Liver (tissue), 8 donors: ENCODE measurements at regions not wholly inside any gene's neighbourhood (a gene's known extent, or its start where the extent isn't known, plus 50 kb on each side); places are given as distances from the start of the nearest gene placed in this dataset.

ENCODE experiments used
- DNase-seq: peaks from one replicate; pipeline ENCODE4 v3.0.0-alpha.2; 2017; ENCODE audit warnings: low spot score
- H3K27ac ChIP-seq, 2 donors: one replicate each; pipeline ENCODE4 v1.7.0; 2013; ENCODE audit warnings: inconsistent platforms in 2 of 2, low read length in 2 of 2, control low read depth in 1 of 2, low read depth in 1 of 2, mild to moderate bottlenecking in 1 of 2
- H3K27me3 ChIP-seq, 4 donors: one replicate each; pipeline versions ENCODE4 v1.6.1 to v1.7.0; 2013; ENCODE audit warnings: low read length in 3 of 4, inconsistent platforms in 1 of 4, mild to moderate bottlenecking in 1 of 4, moderate library complexity in 1 of 4; ENCODE audit not compliant: control insufficient read depth in 4 of 4, insufficient read depth in 4 of 4
- H3K36me3 ChIP-seq, 4 donors: one replicate each; pipeline versions ENCODE4 v1.6.1 to v1.7.0; 2013; ENCODE audit warnings: low read length in 3 of 4, mild to moderate bottlenecking in 3 of 4, low read depth in 1 of 4, moderate library complexity in 1 of 4; ENCODE audit not compliant: control insufficient read depth in 4 of 4, insufficient read depth in 3 of 4
- H3K4me1 ChIP-seq, 4 donors: one replicate each; pipeline versions ENCODE4 v1.6.1 to v1.7.0; 2013; ENCODE audit warnings: low read length in 3 of 4, mild to moderate bottlenecking in 3 of 4, moderate library complexity in 1 of 4; ENCODE audit not compliant: control insufficient read depth in 4 of 4, insufficient read depth in 4 of 4
- H3K4me3 ChIP-seq, 3 donors: one replicate each; pipeline versions ENCODE4 v1.6.1 to v1.7.0; 2013; ENCODE audit warnings: low read length in 3 of 3, control low read depth in 1 of 3, low read depth in 1 of 3, mild to moderate bottlenecking in 1 of 3
- H3K9ac ChIP-seq, 2 donors: one replicate each; pipeline ENCODE4 v1.7.0; 2013; ENCODE audit warnings: low read length in 2 of 2, mild to moderate bottlenecking in 2 of 2, moderate library complexity in 2 of 2, control low read depth in 1 of 2, low read depth in 1 of 2
- H3K9me3 ChIP-seq, 4 donors: one replicate each; pipeline versions ENCODE4 v1.6.1 to v1.7.0; 2013; ENCODE audit warnings: low read length in 3 of 4; ENCODE audit not compliant: control insufficient read depth in 4 of 4
- CTCF ChIP-seq: fragments of 150-350 bp; IDR thresholded peaks from 2 replicates; pipeline ENCODE4 v1.5.1; 2017; ENCODE audit warnings: improper control_type of control experiment, low read depth, low read length; ENCODE audit not compliant: missing input control
- EGR1 ChIP-seq, 2 donors: IDR thresholded peaks; 2 replicates each; pipeline ENCODE4 v1.6.1; 2016 to 2018; ENCODE audit warnings: antibody characterized with exemption in 2 of 2, low read depth in 2 of 2
- FOXA1 ChIP-seq: IDR thresholded peaks from 2 replicates; pipeline ENCODE4 v1.6.1; 2016; ENCODE audit warnings: antibody characterized with exemption
- FOXA2 ChIP-seq: IDR thresholded peaks from 2 replicates; pipeline ENCODE4 v1.6.1; 2016; ENCODE audit warnings: antibody characterized with exemption
- GABPA ChIP-seq, 2 donors: IDR thresholded peaks in 1 of 2; conservative IDR thresholded peaks in 1 of 2; 2 replicates each; pipeline ENCODE4 v1.6.1; 2016; ENCODE audit warnings: antibody characterized with exemption in 2 of 2, mild to moderate bottlenecking in 1 of 2, moderate library complexity in 1 of 2
- HNF4A ChIP-seq, 2 donors: conservative IDR thresholded peaks; 2 replicates each; pipeline ENCODE4 v1.6.1; 2016; ENCODE audit warnings: antibody characterized with exemption in 2 of 2, mild to moderate bottlenecking in 2 of 2
- HNF4G ChIP-seq: IDR thresholded peaks from 2 replicates; pipeline ENCODE4 v1.6.1; 2016; ENCODE audit warnings: antibody characterized with exemption
- JUND ChIP-seq, 2 donors: IDR thresholded peaks; 2 replicates each; pipeline ENCODE4 v1.6.1; 2016; ENCODE audit warnings: antibody characterized with exemption in 2 of 2
- NR2F2 ChIP-seq: IDR thresholded peaks from 2 replicates; pipeline ENCODE4 v1.6.1; 2016; ENCODE audit warnings: antibody characterized with exemption
- RXRA ChIP-seq, 2 donors: IDR thresholded peaks; 2 replicates each; pipeline ENCODE4 v1.6.1; 2017 to 2018; ENCODE audit warnings: antibody characterized with exemption in 2 of 2, mild to moderate bottlenecking in 1 of 2
- SP1 ChIP-seq: IDR thresholded peaks from 2 replicates; pipeline ENCODE4 v1.6.1; 2018; ENCODE audit warnings: antibody characterized with exemption, mild to moderate bottlenecking
- TAF1 ChIP-seq: conservative IDR thresholded peaks from 2 replicates; pipeline ENCODE4 v1.6.1; 2016; ENCODE audit warnings: antibody characterized with exemption, mild to moderate bottlenecking
- YY1 ChIP-seq: IDR thresholded peaks from 2 replicates; pipeline ENCODE4 v1.6.1; 2016; ENCODE audit warnings: antibody characterized with exemption, mild to moderate bottlenecking
- ZBTB33 ChIP-seq: IDR thresholded peaks from 2 replicates; pipeline ENCODE4 v1.6.1; 2016; ENCODE audit warnings: antibody characterized with exemption
- WGBS: extraction: QIAGEN DNeasy Blood & Tissue Kit; methylation state at CpG from one replicate; pipeline ENCODE4 v1.1.7; 2013; 5-methylcytosine and 5-hydroxymethylcytosine counted together
- TF ChIP-seq, protein P1 (sequence below): IDR thresholded peaks from 2 replicates; pipeline ENCODE4 v1.6.1; 2016; ENCODE audit warnings: antibody characterized with exemption
- TF ChIP-seq, protein P2 (sequence below): IDR thresholded peaks from 2 replicates; pipeline ENCODE4 v1.6.1; 2016; ENCODE audit warnings: antibody characterized with exemption
- TF ChIP-seq, protein P3 (sequence below): IDR thresholded peaks from 2 replicates; pipeline ENCODE4 v1.6.1; 2016; ENCODE audit warnings: antibody characterized with exemption, mild to moderate bottlenecking
- donor health status: healthy.
- donor health status: healthy.
- donor health status: healthy.
- donor health status: healthy.
- donor health status: healthy.

GRCh38 chr6:115681978-115682775, 378.5 kb downstream of the FRK start:
- peaks cover 2 to 13% (median 11%) of the 10 kb centered on the region in 4 donors for H3K4me1 ChIP-seq
- no peaks in the 10 kb centered on the region for H3K9me3 ChIP-seq
- no peaks in the 10 kb centered on the region for H3K27me3 ChIP-seq
- H3K4me3 ChIP-seq, result no peak overlapping the region
- WGBS, result 32% methylated on average over 5 of the region's 5 CpGs
- H3K27ac ChIP-seq, result no peak overlapping the region
- H3K9ac ChIP-seq, result no peak overlapping the region
- no peak for DNase-seq
- TF ChIP-seq ZBTB33 (no peak), FOXA2 (no peak), HNF4A (conservative IDR thresholded peaks at IDR 0.05) (peak in 1 of 2 donors; percentile 3), EGR1 (IDR thresholded peaks at IDR 0.05; ENCODE audit: low read depth in 2 of 2) (no peak), GABPA (IDR thresholded peaks at IDR 0.05 in 1 of 2, conservative IDR thresholded peaks at IDR 0.05 in 1 of 2) (no peak), SP1 (no peak), TAF1 (no peak), FOXA1 (no peak), CTCF (no peak), NR2F2 (no peak), JUND (IDR thresholded peaks at IDR 0.05) (no peak), HNF4G (no peak), YY1 (peak; percentile 23), RXRA (IDR thresholded peaks at IDR 0.05) (no peak)
- TF ChIP-seq, protein P1, sequence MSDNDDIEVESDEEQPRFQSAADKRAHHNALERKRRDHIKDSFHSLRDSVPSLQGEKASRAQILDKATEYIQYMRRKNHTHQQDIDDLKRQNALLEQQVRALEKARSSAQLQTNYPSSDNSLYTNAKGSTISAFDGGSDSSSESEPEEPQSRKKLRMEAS, result no peak
- TF ChIP-seq, protein P2, sequence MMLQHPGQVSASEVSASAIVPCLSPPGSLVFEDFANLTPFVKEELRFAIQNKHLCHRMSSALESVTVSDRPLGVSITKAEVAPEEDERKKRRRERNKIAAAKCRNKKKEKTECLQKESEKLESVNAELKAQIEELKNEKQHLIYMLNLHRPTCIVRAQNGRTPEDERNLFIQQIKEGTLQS, result no peak
- TF ChIP-seq, protein P3, sequence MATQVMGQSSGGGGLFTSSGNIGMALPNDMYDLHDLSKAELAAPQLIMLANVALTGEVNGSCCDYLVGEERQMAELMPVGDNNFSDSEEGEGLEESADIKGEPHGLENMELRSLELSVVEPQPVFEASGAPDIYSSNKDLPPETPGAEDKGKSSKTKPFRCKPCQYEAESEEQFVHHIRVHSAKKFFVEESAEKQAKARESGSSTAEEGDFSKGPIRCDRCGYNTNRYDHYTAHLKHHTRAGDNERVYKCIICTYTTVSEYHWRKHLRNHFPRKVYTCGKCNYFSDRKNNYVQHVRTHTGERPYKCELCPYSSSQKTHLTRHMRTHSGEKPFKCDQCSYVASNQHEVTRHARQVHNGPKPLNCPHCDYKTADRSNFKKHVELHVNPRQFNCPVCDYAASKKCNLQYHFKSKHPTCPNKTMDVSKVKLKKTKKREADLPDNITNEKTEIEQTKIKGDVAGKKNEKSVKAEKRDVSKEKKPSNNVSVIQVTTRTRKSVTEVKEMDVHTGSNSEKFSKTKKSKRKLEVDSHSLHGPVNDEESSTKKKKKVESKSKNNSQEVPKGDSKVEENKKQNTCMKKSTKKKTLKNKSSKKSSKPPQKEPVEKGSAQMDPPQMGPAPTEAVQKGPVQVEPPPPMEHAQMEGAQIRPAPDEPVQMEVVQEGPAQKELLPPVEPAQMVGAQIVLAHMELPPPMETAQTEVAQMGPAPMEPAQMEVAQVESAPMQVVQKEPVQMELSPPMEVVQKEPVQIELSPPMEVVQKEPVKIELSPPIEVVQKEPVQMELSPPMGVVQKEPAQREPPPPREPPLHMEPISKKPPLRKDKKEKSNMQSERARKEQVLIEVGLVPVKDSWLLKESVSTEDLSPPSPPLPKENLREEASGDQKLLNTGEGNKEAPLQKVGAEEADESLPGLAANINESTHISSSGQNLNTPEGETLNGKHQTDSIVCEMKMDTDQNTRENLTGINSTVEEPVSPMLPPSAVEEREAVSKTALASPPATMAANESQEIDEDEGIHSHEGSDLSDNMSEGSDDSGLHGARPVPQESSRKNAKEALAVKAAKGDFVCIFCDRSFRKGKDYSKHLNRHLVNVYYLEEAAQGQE, result no peak
- H3K36me3 ChIP-seq, result no peaks in the 10 kb centered on the region
